ENCODE measurements at regions not wholly inside any gene's neighbourhood (a gene's known extent, or its start where the extent isn't known, plus 50 kb on each side); places are given as distances from the start of the nearest gene placed in this dataset.

DNA sequence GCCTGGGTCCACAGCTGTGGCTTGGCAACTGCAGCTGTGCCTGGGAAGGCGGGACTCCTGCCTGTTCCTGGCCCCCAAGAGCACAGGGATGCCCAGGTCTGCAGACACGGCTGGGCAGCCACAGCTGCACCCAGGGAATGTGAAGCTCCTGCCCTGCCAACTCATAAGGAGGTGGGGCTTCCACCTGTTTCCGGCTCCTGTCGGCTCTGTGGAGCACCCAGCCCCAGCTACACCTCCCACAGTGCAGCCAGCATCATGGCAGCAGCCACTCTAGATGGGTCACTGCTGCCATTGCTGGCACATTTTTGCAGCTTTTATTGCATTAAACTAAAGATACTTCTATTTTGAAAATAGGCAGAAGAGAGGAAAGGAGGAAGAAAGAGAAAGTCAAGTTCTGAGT, 207.9 kb downstream of the SAMD5 start:
- TF ChIP-seq GABPA (IDR thresholded peaks at IDR 0.05; ENCODE audit: low read depth) (no peak), SPI1 (IDR thresholded peaks at IDR 0.05; ENCODE audit: borderline replicate concordance, low read depth) (no peak), POLR2AphosphoS5 (IDR thresholded peaks at IDR 0.05; ENCODE audit: low read depth) (no peak)
- TF ChIP-seq, protein P1, sequence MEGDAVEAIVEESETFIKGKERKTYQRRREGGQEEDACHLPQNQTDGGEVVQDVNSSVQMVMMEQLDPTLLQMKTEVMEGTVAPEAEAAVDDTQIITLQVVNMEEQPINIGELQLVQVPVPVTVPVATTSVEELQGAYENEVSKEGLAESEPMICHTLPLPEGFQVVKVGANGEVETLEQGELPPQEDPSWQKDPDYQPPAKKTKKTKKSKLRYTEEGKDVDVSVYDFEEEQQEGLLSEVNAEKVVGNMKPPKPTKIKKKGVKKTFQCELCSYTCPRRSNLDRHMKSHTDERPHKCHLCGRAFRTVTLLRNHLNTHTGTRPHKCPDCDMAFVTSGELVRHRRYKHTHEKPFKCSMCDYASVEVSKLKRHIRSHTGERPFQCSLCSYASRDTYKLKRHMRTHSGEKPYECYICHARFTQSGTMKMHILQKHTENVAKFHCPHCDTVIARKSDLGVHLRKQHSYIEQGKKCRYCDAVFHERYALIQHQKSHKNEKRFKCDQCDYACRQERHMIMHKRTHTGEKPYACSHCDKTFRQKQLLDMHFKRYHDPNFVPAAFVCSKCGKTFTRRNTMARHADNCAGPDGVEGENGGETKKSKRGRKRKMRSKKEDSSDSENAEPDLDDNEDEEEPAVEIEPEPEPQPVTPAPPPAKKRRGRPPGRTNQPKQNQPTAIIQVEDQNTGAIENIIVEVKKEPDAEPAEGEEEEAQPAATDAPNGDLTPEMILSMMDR (IDR thresholded peaks at IDR 0.05; ENCODE audit: insufficient read depth, low read length), result no peak
- TF ChIP-seq, protein P2, sequence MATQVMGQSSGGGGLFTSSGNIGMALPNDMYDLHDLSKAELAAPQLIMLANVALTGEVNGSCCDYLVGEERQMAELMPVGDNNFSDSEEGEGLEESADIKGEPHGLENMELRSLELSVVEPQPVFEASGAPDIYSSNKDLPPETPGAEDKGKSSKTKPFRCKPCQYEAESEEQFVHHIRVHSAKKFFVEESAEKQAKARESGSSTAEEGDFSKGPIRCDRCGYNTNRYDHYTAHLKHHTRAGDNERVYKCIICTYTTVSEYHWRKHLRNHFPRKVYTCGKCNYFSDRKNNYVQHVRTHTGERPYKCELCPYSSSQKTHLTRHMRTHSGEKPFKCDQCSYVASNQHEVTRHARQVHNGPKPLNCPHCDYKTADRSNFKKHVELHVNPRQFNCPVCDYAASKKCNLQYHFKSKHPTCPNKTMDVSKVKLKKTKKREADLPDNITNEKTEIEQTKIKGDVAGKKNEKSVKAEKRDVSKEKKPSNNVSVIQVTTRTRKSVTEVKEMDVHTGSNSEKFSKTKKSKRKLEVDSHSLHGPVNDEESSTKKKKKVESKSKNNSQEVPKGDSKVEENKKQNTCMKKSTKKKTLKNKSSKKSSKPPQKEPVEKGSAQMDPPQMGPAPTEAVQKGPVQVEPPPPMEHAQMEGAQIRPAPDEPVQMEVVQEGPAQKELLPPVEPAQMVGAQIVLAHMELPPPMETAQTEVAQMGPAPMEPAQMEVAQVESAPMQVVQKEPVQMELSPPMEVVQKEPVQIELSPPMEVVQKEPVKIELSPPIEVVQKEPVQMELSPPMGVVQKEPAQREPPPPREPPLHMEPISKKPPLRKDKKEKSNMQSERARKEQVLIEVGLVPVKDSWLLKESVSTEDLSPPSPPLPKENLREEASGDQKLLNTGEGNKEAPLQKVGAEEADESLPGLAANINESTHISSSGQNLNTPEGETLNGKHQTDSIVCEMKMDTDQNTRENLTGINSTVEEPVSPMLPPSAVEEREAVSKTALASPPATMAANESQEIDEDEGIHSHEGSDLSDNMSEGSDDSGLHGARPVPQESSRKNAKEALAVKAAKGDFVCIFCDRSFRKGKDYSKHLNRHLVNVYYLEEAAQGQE (IDR thresholded peaks at IDR 0.05; ENCODE audit: insufficient replicate concordance, low read depth), result no peak
- Histone ChIP-seq H3K27me3 (ENCODE audit: insufficient read depth, poor library complexity, severe bottlenecking) (no peaks in the 10 kb centered on the region), H3K27ac (replicated peaks) (no peak overlapping the region), H3K4me3 (replicated peaks; ENCODE audit: insufficient read depth, low read length) (no peak overlapping the region)
- no peak for DNase-seq (ENCODE audit: low read depth in 1 of 2, low spot score in 1 of 2)

DNA sequence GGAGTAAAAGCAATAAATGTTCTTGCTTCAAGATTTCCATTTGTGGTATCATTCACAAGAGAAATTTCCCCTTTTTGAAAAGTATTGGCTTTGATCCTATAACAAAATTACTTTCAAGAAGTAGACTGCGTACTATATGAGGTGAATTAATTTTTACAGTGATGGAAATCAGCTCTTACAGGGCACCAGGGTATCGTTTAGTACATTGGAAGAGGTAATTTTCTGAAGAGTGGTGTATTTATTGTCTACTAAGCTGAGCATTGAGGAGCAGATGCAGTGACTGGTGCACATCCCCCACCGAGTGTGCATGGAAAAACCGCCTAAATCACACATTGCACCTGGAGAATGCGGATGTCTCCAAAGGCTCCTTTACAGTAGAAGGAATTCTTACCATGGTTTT, 209.5 kb downstream of the SAMD5 start:
- DNase-seq (ENCODE audit: low read depth in 1 of 2, low spot score in 1 of 2), result no peak
- no peak for TF ChIP-seq SPI1 (IDR thresholded peaks at IDR 0.05; ENCODE audit: borderline replicate concordance, low read depth)
- TF ChIP-seq, protein P1 (IDR thresholded peaks at IDR 0.05; ENCODE audit: insufficient read depth, low read length), result no peak
- TF ChIP-seq POLR2AphosphoS5 (IDR thresholded peaks at IDR 0.05; ENCODE audit: low read depth), result no peak
- TF ChIP-seq GABPA (IDR thresholded peaks at IDR 0.05; ENCODE audit: low read depth), result no peak
- TF ChIP-seq, protein P2 (IDR thresholded peaks at IDR 0.05; ENCODE audit: insufficient replicate concordance, low read depth), result no peak
- no peak overlapping the region for H3K4me3 ChIP-seq (replicated peaks; ENCODE audit: insufficient read depth, low read length)
- no peak overlapping the region for H3K27ac ChIP-seq (replicated peaks)
- no peaks in the 10 kb centered on the region for H3K27me3 ChIP-seq (ENCODE audit: insufficient read depth, poor library complexity, severe bottlenecking)

DNA sequence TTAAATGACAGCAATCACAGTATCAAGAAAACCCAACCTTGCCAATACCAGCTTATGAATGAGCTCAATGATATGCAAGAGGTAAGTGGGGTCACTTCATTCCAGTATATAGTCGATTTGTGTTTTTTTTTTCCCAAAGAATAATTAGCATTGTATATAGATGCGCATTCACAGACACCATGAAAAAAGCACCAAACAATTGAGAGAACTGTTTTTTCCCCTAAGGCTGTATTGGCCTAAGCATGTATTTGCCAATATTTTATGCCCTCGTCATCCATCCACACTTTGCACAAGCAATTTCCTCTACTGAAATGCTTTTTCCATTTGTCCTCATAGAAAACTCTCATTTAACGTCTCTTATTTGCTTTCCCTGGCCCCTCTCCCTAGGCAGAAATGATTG, 213.7 kb downstream of the SAMD5 start:
- Histone ChIP-seq H3K27ac (replicated peaks) (no peak overlapping the region), H3K4me3 (replicated peaks; ENCODE audit: insufficient read depth, low read length) (no peak overlapping the region), H3K27me3 (ENCODE audit: insufficient read depth, poor library complexity, severe bottlenecking) (no peaks in the 10 kb centered on the region)
- DNase-seq (ENCODE audit: low read depth in 1 of 2, low spot score in 1 of 2), result no peak
- TF ChIP-seq, protein P1 (IDR thresholded peaks at IDR 0.05; ENCODE audit: insufficient read depth, low read length), result no peak
- TF ChIP-seq, protein P2 (IDR thresholded peaks at IDR 0.05; ENCODE audit: insufficient replicate concordance, low read depth), result no peak
- TF ChIP-seq POLR2AphosphoS5 (IDR thresholded peaks at IDR 0.05; ENCODE audit: low read depth) (no peak), SPI1 (IDR thresholded peaks at IDR 0.05; ENCODE audit: borderline replicate concordance, low read depth) (no peak), GABPA (IDR thresholded peaks at IDR 0.05; ENCODE audit: low read depth) (no peak)

Data from HL-60 (cell line).